OCI-LY1 (cell line): ENCODE measurements at regions not wholly inside any gene's neighbourhood (a gene's known extent, or its start where the extent isn't known, plus 50 kb on each side); places are given as distances from the start of the nearest gene placed in this dataset.

Source experiments
- EZH2 ChIP-seq: fragments of 200-600 bp; sonication (generic), shearing (Covaris generic); IDR thresholded peaks from 2 replicates; pipeline ENCODE4 v1.8.0; 2017; ENCODE audit warnings: borderline replicate concordance, mixed run types, mild to moderate bottlenecking, antibody characterized with exemption, low read length, moderate library complexity, mixed read lengths
- TF ChIP-seq, protein P1 (sequence below): fragments of 200-600 bp; sonication (generic), shearing (Covaris generic); IDR thresholded peaks from 2 replicates; pipeline ENCODE4 v1.5.1; 2017; ENCODE audit warnings: mild to moderate bottlenecking, antibody characterized with exemption, low read length, moderate library complexity, mixed read lengths

DNA sequence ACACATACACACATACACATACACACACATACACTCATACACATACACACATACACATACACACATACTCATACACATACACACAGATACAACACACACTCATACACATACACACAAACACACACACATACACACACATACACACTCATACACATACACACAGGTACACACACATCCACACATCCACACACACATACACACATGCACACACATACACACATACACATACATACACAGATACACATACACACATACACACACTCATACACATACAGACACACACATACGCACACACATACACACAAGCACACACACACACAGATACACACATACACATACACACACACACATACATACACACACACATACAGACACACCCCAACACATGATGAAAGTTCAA is 729.1 kb upstream of the SOX11 start:
- TF ChIP-seq EZH2 = no peak
- TF ChIP-seq, protein P1, sequence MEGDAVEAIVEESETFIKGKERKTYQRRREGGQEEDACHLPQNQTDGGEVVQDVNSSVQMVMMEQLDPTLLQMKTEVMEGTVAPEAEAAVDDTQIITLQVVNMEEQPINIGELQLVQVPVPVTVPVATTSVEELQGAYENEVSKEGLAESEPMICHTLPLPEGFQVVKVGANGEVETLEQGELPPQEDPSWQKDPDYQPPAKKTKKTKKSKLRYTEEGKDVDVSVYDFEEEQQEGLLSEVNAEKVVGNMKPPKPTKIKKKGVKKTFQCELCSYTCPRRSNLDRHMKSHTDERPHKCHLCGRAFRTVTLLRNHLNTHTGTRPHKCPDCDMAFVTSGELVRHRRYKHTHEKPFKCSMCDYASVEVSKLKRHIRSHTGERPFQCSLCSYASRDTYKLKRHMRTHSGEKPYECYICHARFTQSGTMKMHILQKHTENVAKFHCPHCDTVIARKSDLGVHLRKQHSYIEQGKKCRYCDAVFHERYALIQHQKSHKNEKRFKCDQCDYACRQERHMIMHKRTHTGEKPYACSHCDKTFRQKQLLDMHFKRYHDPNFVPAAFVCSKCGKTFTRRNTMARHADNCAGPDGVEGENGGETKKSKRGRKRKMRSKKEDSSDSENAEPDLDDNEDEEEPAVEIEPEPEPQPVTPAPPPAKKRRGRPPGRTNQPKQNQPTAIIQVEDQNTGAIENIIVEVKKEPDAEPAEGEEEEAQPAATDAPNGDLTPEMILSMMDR = no peak
